Testis (tissue), 2 donors: ENCODE measurements at regions not wholly inside any gene's neighbourhood (a gene's known extent, or its start where the extent isn't known, plus 50 kb on each side); places are given as distances from the start of the nearest gene placed in this dataset.

Source experiments
- DNase-seq: peaks from one replicate; pipeline ENCODE4 v3.0.0-alpha.2; 2019
- H3K27ac ChIP-seq, 2 donors: fragments of 200-600 bp; sonication (generic); one replicate each; pipeline ENCODE4 v1.5.1; 2019
- H3K27me3 ChIP-seq: fragments of 200-600 bp; sonication (generic); one replicate; pipeline ENCODE4 v1.5.1; 2019
- H3K36me3 ChIP-seq: fragments of 200-600 bp; sonication (generic); one replicate; pipeline ENCODE4 v1.5.1; 2017; ENCODE audit warnings: low read depth; ENCODE audit errors: missing control alignments
- H3K4me1 ChIP-seq: fragments of 200-600 bp; sonication (generic); one replicate; pipeline ENCODE4 v1.5.1; 2019
- H3K4me3 ChIP-seq, 2 donors: fragments of 200-600 bp; sonication (generic); one replicate each; pipeline ENCODE4 v1.5.1; 2017 to 2019
- H3K9me3 ChIP-seq: fragments of 200-600 bp; sonication (generic); one replicate; pipeline ENCODE4 v1.5.1; 2017
- CTCF ChIP-seq, 3 experiments: fragments of 450-650 bp in 2 of 3; fragments of 200-600 bp in 1 of 3; sonication (generic) in 1 of 3; IDR thresholded peaks; one replicate each; pipeline ENCODE4 v1.5.1; 2016 to 2019; ENCODE audit warnings: antibody characterized with exemption in 3 of 3, mild to moderate bottlenecking in 2 of 3, moderate library complexity in 1 of 3
- POLR2A ChIP-seq: fragments of 450-650 bp; IDR thresholded peaks from one replicate; pipeline ENCODE4 v1.6.1; 2017; ENCODE audit warnings: antibody characterized with exemption, mild to moderate bottlenecking, moderate library complexity
- WGBS, 2 donors: methylation state at CpG; one replicate each; pipeline ENCODE4 v1.1.5; 2018; 5-methylcytosine and 5-hydroxymethylcytosine counted together
- intact Hi-C: fragments of 100-400 bp; cut with DNase I; formaldehyde crosslinking; loops from one replicate; pipeline ENCODE4 v1.15.1; 2023; ENCODE audit warnings: low total_unique reads

- WGBS, 2 donors: 88 to 94% methylated on average over 2 of the region's 2 CpGs
- intact Hi-C loops: no loop called here
- DNase-seq: no peak
- Histone ChIP-seq H3K9me3 (no peaks in the 10 kb centered on the region), H3K27me3 (no peaks in the 10 kb centered on the region), H3K36me3 (no peaks in the 10 kb centered on the region), H3K4me1 (no peaks in the 10 kb centered on the region), H3K4me3 (no peak overlapping the region), H3K27ac (no peak overlapping the region)
- TF ChIP-seq CTCF (IDR thresholded peaks at IDR 0.05) (no peak), POLR2A (no peak)
These were observed 106.2 kb upstream of the PDE3A start for GRCh38 chr12:20262119-20262518.

- no peak for DNase-seq
- TF ChIP-seq POLR2A (no peak), CTCF (IDR thresholded peaks at IDR 0.05) (no peak)
- intact Hi-C loops: no loop called here
- no peaks in the 10 kb centered on the region for H3K27me3 ChIP-seq
- no peaks in the 10 kb centered on the region for H3K9me3 ChIP-seq
- no peaks in the 10 kb centered on the region for H3K36me3 ChIP-seq
- H3K27ac ChIP-seq: no peak overlapping the region
- no peaks in the 10 kb centered on the region for H3K4me1 ChIP-seq
- H3K4me3 ChIP-seq: no peak overlapping the region
- 92 to 93% methylated on average over 2 of the region's 2 CpGs for WGBS, 2 donors
These were observed 104.3 kb upstream of the PDE3A start for GRCh38 chr12:20264026-20264425.

DNA sequence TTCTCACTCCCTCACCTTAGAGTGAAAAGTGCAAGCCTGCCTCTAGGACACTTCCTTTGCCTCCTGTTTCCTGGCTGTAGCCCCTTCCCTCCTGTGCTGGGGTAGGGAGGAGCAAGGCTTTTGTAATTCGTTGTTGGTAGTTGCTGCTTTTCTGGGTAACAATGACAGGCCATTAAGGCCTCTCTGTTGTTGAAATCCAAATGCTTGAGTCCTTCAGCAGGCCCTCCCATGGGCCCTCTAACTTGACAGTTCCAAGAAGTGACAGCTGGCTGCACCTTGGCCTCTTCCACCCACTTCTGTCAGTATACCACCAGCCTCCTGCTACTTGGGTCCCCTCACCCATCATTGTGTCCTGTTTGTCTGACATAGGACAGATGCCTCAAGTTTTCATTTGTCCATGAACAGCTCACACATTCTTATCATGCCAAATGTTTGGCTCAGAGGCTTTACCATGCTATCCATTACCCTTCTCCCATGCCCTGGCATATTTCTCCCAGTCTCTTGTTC is 103.7 kb upstream of the PDE3A start:
- WGBS, 2 donors: 55 to 64% methylated on average over 1 of the region's 1 CpG
- Histone ChIP-seq H3K27ac (no peak overlapping the region), H3K9me3 (no peaks in the 10 kb centered on the region), H3K4me1 (no peaks in the 10 kb centered on the region), H3K4me3 (no peak overlapping the region), H3K36me3 (no peaks in the 10 kb centered on the region), H3K27me3 (no peaks in the 10 kb centered on the region)
- DNase-seq: no peak
- intact Hi-C loops: no loop called here
- TF ChIP-seq CTCF (IDR thresholded peaks at IDR 0.05): no peak
- TF ChIP-seq POLR2A: no peak

GRCh38 chr12:20268121-20268732 is 100.1 kb upstream of the PDE3A start:
- Histone ChIP-seq H3K4me1 (no peaks in the 10 kb centered on the region), H3K36me3 (no peaks in the 10 kb centered on the region), H3K9me3 (no peaks in the 10 kb centered on the region), H3K27ac (no peak overlapping the region), H3K27me3 (no peaks in the 10 kb centered on the region), H3K4me3 (no peak overlapping the region)
- TF ChIP-seq CTCF (IDR thresholded peaks at IDR 0.05) (no peak), POLR2A (no peak)
- no peak for DNase-seq
- 87 to 91% methylated on average over 6 of the region's 6 CpGs for WGBS, 2 donors
- intact Hi-C loops: no loop called here

DNA sequence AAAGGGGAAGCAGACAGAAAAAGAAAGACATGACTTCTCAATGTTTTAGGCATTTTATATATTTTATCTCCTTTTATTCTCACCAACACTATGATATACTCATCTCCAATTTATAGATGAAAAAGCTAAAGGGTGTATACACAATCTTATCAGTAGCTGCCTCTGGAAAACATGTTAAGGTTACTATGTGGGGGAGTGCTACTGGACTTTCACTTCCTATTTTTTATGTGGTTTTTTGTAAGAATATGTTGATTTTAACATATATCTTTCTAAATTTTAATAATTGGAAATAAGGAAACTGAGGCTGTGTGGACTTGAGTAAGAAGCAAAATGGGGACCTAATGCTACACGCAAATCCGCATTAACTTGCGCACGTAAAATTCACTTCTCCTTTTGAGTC is 99.6 kb upstream of the PDE3A start:
- Histone ChIP-seq H3K27ac (no peak overlapping the region), H3K36me3 (no peaks in the 10 kb centered on the region), H3K4me1 (no peaks in the 10 kb centered on the region), H3K4me3 (no peak overlapping the region), H3K9me3 (no peaks in the 10 kb centered on the region), H3K27me3 (no peaks in the 10 kb centered on the region)
- no peak for DNase-seq
- 93 to 98% methylated on average over 4 of the region's 4 CpGs for WGBS, 2 donors
- intact Hi-C loops: no loop called here
- no peak for TF ChIP-seq POLR2A
- no peak for TF ChIP-seq CTCF (IDR thresholded peaks at IDR 0.05)
